RWPE1 (cell line): ENCODE measurements at regions not wholly inside any gene's neighbourhood (a gene's known extent, or its start where the extent isn't known, plus 50 kb on each side); places are given as distances from the start of the nearest gene placed in this dataset.

ENCODE experiments used
- CTCF ChIA-PET: fragments of 350-600 bp; sonication (Branson Sonifier 250); formaldehyde crosslinking; extraction: SDS; loops from one replicate; lab custom pipeline; 2021; lab: Yijun Ruan, JAX
- POLR2A ChIA-PET: fragments of 400-600 bp; formaldehyde crosslinking; extraction: SDS; loops from one replicate; lab custom pipeline; 2020; ENCODE audit warnings: antibody characterized with exemption; ENCODE audit not compliant: low non-redundant PET; lab: Yijun Ruan, JAX
- DNase-seq: peaks from one replicate; pipeline ENCODE4 v3.0.0; 2012; ENCODE audit warnings: low spot score
- H3K27ac ChIP-seq: fragments of 450-650 bp; 2 replicates; pipeline ENCODE4 v1.5.1; 2017
- CTCF ChIP-seq: fragments of 450-650 bp; conservative IDR thresholded peaks from 2 replicates; pipeline ENCODE4 v1.5.1; 2017; ENCODE audit warnings: low read depth, mild to moderate bottlenecking

- DNase-seq = no peak
- ChIA-PET CTCF (no interaction called here), POLR2A (no interaction called here)
- H3K27ac ChIP-seq = no peak overlapping the region
- TF ChIP-seq CTCF = no peak
Measured at GRCh38 chr4:53752124-53752523, 160.8 kb upstream of the LNX1 start.

- TF ChIP-seq CTCF = no peak
- DNase-seq = no peak
- ChIA-PET CTCF (interaction anchor here (0.6 kb wide), 1 partner anchor 25 kb away, joined by 3 read pairs; no protein-coding TSS in a partner anchor), POLR2A (no interaction called here)
- H3K27ac ChIP-seq = no peak overlapping the region
Measured at GRCh38 chr4:53748328-53748772, 157.1 kb upstream of the LNX1 start.

GRCh38 chr4:53747401-53747800 lies 156.1 kb upstream of the LNX1 start:
- no peak for DNase-seq
- no peak for TF ChIP-seq CTCF
- no peak overlapping the region for H3K27ac ChIP-seq
- POLR2A ChIA-PET = no interaction called here
- CTCF ChIA-PET = interaction anchor here (0.7 kb wide), 1 partner anchor 987 kb away, joined by 3 read pairs; no protein-coding TSS in a partner anchor

- TF ChIP-seq CTCF = no peak
- ChIA-PET CTCF (interaction anchor here (1.2 kb wide), 1 partner anchor 38 kb away, joined by 3 read pairs; no protein-coding TSS in a partner anchor), POLR2A (no interaction called here)
- no peak for DNase-seq
- H3K27ac ChIP-seq = no peak overlapping the region
Measured at GRCh38 chr4:53744446-53745160, 153.3 kb upstream of the LNX1 start.

- DNase-seq = peak; percentile 41
- ChIA-PET POLR2A (no interaction called here), CTCF (no interaction called here)
- TF ChIP-seq CTCF = no peak
- H3K27ac ChIP-seq = no peak overlapping the region
Measured at GRCh38 chr4:53734584-53735353, 143.5 kb upstream of the LNX1 start.

GRCh38 chr4:53734182-53734581 lies 142.9 kb upstream of the LNX1 start:
- no peak for DNase-seq
- TF ChIP-seq CTCF = no peak
- CTCF ChIA-PET = no interaction called here
- H3K27ac ChIP-seq = no peak overlapping the region
- POLR2A ChIA-PET = no interaction called here
